GM13976 (cell line): ENCODE measurements at regions not wholly inside any gene's neighbourhood (a gene's known extent, or its start where the extent isn't known, plus 50 kb on each side); places are given as distances from the start of the nearest gene placed in this dataset.
"Not testable (repeated sequence)": the region's sequence is repeated elsewhere in the genome, so short reads cannot be mapped to it uniquely, and the experiment has no call there.

ENCODE experiments used
- DNase-seq: peaks from one replicate; pipeline ENCODE4 v3.0.0; 2012; ENCODE audit warnings: low spot score
- in situ Hi-C: fragments of 300-500 bp; cut with MboI; formaldehyde crosslinking; loops from one replicate; pipeline ENCODE4 v1.12.0; 2022; ENCODE audit warnings: low sequenced_read_pairs, mixed read lengths, inconsistent platforms; ENCODE audit not compliant: unreplicated experiment
- TF ChIP-seq, protein P1 (sequence below): IDR thresholded peaks from 2 replicates; pipeline ENCODE4 v1.5.1; 2012; ENCODE audit warnings: borderline replicate concordance, mild to moderate bottlenecking; ENCODE audit not compliant: insufficient read depth; ENCODE audit errors: extremely low read depth, missing control alignments, control extremely low read depth

DNA sequence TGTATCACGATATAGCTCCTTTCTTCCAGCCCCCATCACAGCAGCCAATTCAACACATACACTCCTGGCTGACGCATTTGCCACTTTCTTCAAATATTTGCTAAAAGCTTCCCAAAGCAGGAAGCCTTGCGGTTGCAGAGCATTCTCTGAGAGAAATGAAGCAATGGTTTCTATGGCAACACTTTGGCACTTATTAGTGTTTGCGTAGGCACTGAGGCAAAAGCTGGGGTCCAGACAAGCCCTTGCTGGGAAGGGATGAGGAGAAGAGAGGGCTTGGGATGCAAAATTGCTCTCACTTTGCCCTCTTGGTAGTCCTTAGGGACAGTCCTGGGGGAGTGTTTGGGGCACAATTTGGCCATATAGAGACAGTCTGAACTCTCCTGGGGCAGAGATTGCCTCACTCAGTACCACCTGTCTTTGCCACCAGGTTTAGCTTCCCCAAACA, 55.0 kb upstream of the PAK3 start:
- TF ChIP-seq, protein P1, sequence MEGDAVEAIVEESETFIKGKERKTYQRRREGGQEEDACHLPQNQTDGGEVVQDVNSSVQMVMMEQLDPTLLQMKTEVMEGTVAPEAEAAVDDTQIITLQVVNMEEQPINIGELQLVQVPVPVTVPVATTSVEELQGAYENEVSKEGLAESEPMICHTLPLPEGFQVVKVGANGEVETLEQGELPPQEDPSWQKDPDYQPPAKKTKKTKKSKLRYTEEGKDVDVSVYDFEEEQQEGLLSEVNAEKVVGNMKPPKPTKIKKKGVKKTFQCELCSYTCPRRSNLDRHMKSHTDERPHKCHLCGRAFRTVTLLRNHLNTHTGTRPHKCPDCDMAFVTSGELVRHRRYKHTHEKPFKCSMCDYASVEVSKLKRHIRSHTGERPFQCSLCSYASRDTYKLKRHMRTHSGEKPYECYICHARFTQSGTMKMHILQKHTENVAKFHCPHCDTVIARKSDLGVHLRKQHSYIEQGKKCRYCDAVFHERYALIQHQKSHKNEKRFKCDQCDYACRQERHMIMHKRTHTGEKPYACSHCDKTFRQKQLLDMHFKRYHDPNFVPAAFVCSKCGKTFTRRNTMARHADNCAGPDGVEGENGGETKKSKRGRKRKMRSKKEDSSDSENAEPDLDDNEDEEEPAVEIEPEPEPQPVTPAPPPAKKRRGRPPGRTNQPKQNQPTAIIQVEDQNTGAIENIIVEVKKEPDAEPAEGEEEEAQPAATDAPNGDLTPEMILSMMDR: no peak
- DNase-seq: no peak
- in situ Hi-C loops: no loop called here

DNA sequence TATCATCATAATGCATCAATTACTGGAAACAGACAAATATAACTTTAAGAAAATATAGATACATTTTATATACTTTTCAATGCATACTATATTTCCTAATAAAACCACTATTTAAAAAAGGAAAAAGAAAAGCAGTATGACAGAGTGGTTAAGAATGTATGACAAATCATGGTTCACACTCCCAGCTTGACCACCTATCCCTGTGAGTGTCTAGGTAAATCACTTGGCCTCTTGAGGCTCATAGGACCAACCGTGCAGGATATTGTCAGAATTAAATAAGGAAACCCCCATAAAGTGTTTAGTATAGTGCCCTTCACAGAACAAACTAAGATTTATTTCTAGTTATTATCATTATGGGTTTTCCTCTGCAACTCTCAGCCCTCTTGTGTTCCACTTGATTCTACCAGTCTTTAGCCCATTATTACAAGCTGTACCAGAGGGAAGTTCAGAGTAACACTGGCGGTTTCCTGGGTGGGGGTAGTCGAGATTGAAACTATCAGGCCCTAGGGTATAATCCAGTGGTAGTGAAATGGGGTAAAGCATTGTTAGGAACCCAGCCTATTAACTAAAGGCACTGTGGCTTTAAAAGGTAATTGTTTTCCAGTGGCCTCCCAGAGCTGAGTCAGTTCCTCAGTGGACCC, 55.5 kb upstream of the PAK3 start:
- no peak for DNase-seq
- in situ Hi-C loops: no loop called here
- TF ChIP-seq, protein P1: no peak

DNA sequence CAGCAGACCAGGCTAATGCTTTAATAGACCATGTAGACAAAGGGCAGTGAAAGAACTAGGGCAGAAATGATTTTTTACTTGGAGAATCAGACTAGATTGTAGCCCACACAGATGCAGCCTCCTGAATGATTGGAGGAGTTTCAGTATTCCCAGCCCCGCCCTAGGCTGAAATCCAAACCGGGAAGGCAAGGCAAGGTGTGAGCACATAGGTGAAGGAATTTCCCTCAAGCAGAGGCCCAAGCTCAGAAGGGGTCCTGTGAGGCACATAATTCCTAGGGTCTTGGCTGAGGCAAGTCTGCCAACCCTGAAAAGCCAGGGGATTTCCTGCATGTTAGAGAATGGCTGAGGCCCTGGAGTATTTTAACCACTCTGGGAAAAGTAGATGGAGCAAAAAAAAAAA, 56.4 kb upstream of the PAK3 start:
- TF ChIP-seq, protein P1: no peak
- in situ Hi-C loops: no loop called here
- DNase-seq: no peak

DNA sequence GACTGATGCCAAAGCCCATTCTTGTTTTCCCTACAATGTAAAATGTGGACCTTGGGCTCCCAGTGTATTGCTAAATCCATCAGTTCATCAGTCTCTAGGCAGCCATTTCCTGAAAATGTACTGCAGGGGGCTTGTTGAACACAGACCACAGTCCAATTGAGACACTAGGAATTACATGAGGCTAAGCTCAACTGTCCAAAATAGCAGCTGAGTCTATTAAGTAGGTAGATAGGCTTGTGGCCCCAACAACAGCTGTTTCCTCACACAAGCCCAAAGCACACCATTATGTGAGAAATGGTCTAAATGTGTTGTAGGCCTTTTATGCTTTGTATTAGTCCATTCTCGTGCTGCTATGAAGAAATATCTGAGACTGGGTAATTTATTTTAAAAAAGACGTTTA, 60.0 kb upstream of the PAK3 start:
- in situ Hi-C loops: no loop called here
- TF ChIP-seq, protein P1: no peak
- no peak for DNase-seq

DNA sequence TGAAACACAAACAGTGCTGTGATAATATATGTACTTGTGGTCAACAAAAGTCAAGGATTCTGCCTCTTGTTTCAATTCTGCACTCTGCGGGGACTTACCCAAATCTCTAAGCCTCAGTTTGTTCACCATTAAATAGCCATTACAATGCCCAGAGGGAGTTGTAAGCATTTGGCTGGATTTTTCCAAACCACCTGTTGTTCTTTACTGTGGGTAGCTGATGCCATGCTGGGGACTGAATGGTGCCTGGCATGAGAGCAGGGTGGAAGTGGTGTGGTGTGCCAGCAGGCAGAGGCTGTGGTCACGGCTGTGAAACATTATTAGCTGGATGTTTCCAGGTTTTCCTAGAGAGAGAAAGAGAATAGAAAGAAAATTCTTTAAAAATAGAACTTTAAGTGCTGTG, 60.7 kb upstream of the PAK3 start:
- in situ Hi-C loops: no loop called here
- DNase-seq: no peak
- TF ChIP-seq, protein P1: no peak

DNA sequence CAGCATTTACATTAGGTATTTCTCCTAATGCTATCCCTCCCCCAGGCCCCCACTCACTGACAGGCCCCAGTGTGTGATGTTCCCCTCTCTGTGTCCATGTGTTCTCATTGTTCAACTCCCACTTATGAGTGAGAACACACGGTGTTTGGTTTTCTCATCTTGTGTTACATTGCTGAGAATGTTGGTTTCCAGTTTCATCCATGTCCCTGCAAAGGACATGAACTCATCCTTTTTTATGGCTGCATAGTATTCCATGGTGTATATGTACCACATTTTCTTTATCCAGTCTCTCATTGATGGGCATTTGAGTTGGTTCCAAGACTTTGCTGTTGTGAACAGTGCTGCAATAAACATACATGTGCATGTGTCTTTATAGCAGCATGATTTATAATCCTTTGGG, 73.0 kb upstream of the PAK3 start:
- DNase-seq, in situ Hi-C loops: not testable (repeated sequence)

DNA sequence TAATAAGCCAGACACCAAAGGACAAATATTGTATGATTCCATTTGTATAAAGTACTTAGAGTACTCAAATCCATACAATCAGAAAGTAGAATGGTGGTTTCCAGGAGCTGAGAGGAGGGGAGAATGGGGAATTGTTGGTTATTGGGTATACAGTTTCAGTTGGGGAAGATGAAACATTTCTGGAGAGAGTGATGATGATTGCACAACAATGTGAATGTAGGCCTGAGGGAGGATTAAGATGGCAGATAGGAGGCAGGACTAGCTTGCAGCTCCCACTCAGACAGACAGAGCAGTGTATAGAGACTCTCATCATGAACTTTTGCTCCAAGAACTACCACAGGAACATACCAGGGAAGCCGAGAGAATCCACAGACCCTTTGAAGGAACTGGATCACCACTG, 75.7 kb upstream of the PAK3 start:
- DNase-seq: no peak
- in situ Hi-C loops: no loop called here
- TF ChIP-seq, protein P1: no peak
